ENCODE measurements at regions not wholly inside any gene's neighbourhood (a gene's known extent, or its start where the extent isn't known, plus 50 kb on each side); places are given as distances from the start of the nearest gene placed in this dataset.

DNA sequence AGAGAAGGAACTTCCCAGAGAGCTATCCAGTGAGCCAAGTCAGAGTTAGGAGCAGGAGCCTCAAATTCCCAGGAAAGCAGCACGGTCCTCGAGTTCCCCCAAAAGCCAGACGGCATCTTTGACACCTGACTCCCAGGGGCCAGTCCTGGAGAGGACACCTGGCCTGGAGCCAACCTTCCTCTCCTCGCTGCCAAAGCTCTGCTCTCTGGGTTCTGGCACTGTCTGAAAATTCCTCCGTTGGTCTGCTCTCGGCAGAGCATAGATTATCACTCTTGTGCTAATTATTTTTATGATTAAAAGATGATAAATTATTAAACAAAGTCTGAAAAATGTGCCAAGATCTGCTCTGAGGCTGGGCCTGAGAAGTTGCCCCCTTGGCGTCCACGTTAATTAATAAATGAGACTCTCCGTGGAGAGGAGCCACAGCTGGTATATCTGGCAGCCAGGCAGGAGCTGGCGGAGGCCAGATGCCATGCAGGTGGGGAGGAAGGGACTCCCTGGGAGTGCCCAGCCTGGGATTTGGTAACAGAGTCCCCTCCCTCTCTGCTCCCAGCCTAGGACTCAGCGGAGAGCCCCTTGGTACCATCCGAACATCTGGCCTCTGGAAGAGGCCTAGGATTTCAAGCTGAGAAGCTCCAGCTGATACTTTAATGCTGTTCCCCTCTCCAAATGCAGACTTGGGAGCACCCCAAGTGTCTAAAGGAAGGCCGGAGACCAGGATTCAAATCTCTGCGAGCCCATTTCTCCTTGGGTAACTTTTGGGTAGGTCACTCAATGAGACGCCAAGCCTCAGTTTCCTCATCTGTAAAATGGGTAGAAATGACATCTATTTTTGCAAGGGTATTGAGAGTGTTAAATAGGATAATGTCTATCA is 163.7 kb upstream of the POU3F1 start:
- DNase-seq, result no peak
- Histone ChIP-seq H3K27ac (no peak overlapping the region), H3K9me3 (no peaks in the 10 kb centered on the region), H3K4me3 (no peak overlapping the region), H3K36me3 (no peaks in the 10 kb centered on the region), H3K27me3 (no peaks in the 10 kb centered on the region), H3K4me1 (no peaks in the 10 kb centered on the region)
- no peak for TF ChIP-seq POLR2A (IDR thresholded peaks at IDR 0.05)
- TF ChIP-seq, protein P1, sequence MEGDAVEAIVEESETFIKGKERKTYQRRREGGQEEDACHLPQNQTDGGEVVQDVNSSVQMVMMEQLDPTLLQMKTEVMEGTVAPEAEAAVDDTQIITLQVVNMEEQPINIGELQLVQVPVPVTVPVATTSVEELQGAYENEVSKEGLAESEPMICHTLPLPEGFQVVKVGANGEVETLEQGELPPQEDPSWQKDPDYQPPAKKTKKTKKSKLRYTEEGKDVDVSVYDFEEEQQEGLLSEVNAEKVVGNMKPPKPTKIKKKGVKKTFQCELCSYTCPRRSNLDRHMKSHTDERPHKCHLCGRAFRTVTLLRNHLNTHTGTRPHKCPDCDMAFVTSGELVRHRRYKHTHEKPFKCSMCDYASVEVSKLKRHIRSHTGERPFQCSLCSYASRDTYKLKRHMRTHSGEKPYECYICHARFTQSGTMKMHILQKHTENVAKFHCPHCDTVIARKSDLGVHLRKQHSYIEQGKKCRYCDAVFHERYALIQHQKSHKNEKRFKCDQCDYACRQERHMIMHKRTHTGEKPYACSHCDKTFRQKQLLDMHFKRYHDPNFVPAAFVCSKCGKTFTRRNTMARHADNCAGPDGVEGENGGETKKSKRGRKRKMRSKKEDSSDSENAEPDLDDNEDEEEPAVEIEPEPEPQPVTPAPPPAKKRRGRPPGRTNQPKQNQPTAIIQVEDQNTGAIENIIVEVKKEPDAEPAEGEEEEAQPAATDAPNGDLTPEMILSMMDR (IDR thresholded peaks at IDR 0.05), result no peak

DNA sequence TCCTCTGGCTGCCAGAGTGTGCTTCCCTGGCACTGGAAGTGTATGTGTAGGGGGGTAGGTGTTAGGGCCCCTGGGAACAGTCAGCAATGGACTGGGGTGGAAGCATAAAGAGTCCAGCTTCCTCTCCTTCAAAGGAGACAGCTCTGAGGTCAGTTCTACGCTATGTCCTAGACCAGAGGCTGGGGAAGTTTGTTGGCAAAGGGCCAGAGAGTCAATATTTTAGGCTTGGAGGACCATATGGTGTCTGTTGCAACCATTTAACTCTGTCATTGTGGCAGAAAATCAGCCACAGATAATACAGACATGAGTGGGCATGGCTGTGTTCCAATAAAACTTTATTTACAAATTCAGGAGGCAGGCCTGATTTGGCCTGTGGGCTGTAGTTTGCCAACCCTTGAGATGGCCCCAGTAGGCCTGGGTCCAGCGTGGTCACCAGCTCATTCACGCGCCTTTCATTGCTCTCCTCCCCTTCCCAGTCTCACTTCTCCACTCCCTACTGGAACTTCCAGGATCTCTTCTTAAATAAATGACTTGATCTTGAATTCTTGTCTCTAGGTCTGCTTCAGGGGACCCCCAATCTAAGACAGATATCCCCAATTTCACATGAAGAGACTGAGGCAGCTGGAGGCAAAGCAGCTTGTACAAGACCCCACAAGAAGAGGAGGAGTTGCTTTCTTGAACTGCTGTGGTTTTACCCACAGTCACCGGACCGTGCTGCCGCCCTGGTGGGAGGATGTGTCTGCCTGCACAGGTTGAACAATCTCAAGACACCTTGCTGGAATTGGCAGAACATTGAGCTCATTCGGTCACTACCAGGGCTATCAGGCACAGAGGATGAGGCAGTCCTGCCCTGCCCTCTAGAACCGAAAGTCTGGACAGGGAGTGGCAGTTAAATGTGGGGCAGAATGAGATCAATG is 162.4 kb upstream of the POU3F1 start:
- no peaks in the 10 kb centered on the region for H3K9me3 ChIP-seq
- no peaks in the 10 kb centered on the region for H3K36me3 ChIP-seq
- DNase-seq, result no peak
- TF ChIP-seq, protein P1 (IDR thresholded peaks at IDR 0.05), result no peak
- TF ChIP-seq POLR2A (IDR thresholded peaks at IDR 0.05), result no peak
- H3K27me3 ChIP-seq, result no peaks in the 10 kb centered on the region
- H3K27ac ChIP-seq, result no peak overlapping the region
- H3K4me3 ChIP-seq, result no peak overlapping the region
- no peaks in the 10 kb centered on the region for H3K4me1 ChIP-seq

DNA sequence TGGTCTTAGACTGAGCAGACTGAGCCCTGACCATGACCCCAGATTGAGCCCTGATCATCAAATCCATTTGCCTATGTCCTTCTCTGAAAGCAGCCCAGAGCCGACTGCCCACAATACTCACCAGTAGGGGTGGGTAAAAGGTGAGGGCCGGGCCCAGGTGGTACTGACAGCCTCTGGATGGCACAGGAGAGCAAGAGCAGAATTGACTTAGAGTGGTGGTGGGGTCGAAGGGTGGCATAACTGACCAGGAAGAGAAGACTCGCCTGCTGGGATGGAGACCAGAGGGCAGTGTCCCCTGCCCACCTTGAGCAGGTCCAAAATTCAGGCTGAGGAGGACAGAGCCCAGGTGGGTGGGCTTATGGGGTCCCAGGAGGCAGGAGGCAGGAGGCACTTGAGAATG is 161.3 kb upstream of the POU3F1 start:
- no peak overlapping the region for H3K4me3 ChIP-seq
- no peak for TF ChIP-seq POLR2A (IDR thresholded peaks at IDR 0.05)
- TF ChIP-seq, protein P1 (IDR thresholded peaks at IDR 0.05), result no peak

DNA sequence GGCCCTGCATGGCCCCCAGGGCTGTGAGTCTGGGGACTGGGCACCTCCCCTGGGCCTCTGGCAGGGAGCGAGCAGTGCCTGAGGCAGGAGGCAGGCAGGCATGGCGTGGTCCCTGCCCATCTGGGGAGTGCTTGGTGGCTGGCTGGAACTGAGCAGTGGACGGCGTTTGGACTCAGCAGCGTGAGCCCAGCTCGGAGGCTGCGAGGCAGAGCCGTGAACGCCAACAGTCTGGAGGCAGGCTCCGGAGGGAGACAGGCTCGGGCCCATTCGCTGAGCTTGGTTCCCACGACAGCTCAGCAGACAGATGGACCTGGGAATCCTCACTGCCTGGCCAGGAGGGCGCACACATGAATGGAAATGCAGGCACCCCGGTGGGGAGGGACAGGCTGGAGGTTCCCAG is 160.7 kb upstream of the POU3F1 start:
- no peaks in the 10 kb centered on the region for H3K4me1 ChIP-seq
- H3K36me3 ChIP-seq, result no peaks in the 10 kb centered on the region
- no peaks in the 10 kb centered on the region for H3K27me3 ChIP-seq
- no peaks in the 10 kb centered on the region for H3K9me3 ChIP-seq
- no peak overlapping the region for H3K27ac ChIP-seq
- H3K4me3 ChIP-seq, result no peak overlapping the region
- TF ChIP-seq POLR2A (IDR thresholded peaks at IDR 0.05), result no peak
- TF ChIP-seq, protein P1 (IDR thresholded peaks at IDR 0.05), result no peak
- DNase-seq, result no peak

More for the DNA sequence above, 161.3 kb upstream of the POU3F1 start:
- Histone ChIP-seq H3K4me1 (no peaks in the 10 kb centered on the region), H3K9me3 (no peaks in the 10 kb centered on the region), H3K27ac (no peak overlapping the region), H3K36me3 (no peaks in the 10 kb centered on the region), H3K27me3 (no peaks in the 10 kb centered on the region)
- DNase-seq, result no peak

DNA sequence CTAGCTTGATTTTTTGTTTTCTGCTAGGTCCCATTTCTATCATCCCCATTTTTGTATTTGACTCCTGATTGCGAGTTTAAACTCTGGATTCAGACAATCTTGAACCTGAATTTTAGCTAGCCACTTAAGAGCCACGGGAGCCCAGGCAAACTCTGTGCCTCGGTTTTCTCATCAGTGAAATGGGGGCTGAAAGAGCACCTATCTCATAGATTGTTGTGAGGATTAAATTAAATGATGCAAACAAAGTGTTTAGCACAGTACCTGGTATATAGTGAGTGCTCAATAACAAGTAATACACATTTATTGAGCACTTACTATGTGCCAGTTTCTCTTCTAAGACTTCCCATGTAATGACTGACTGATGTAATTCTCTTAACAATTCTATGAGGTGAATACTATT is 158.1 kb upstream of the POU3F1 start:
- DNase-seq, result no peak
- Histone ChIP-seq H3K27me3 (no peaks in the 10 kb centered on the region), H3K36me3 (no peaks in the 10 kb centered on the region), H3K4me3 (no peak overlapping the region), H3K27ac (no peak overlapping the region), H3K4me1 (no peaks in the 10 kb centered on the region), H3K9me3 (no peaks in the 10 kb centered on the region)
- TF ChIP-seq, protein P1 (IDR thresholded peaks at IDR 0.05), result no peak
- TF ChIP-seq POLR2A (IDR thresholded peaks at IDR 0.05), result no peak
